T-cell (primary cell): ENCODE measurements at regions not wholly inside any gene's neighbourhood (a gene's known extent, or its start where the extent isn't known, plus 50 kb on each side); places are given as distances from the start of the nearest gene placed in this dataset.

Source experiments
- ATAC-seq, 4 experiments: fragments of 200-7000 bp in 3 of 4; fragments of 150-1000 bp in 1 of 4; cut with Tn5 transposase; replicated peaks in 1 of 4; 1 replicate in 3 of 4; 2 replicates in 1 of 4; pipeline ENCODE4 v1.10.0; 2021; ENCODE audit warnings: moderate library complexity in 3 of 4, mild to moderate bottlenecking in 2 of 4, moderate number of reproducible peaks in 1 of 4
- CTCF ChIA-PET, 2 donors: fragments of 300-600 bp; sonication (Branson Sonifier 250); formaldehyde crosslinking; loops; one replicate each; lab custom pipeline; 2022; ENCODE audit warnings: antibody characterized with exemption in 2 of 2; lab: Charles Lee
- POLR2A ChIA-PET, 2 donors: fragments of 300-600 bp; sonication (Branson Sonifier 250); formaldehyde crosslinking; loops; one replicate each; lab custom pipeline; 2022; ENCODE audit warnings: antibody characterized with exemption in 2 of 2; lab: Charles Lee
- DNase-seq, 35 experiments: peaks; one replicate each; pipeline versions ENCODE4 v3.0.0 to v3.0.0-alpha.2; 2013 to 2023
- H3K27ac ChIP-seq: one replicate; pipeline ENCODE4 v1.5.1; 2013; ENCODE audit warnings: low read length
- H3K27me3 ChIP-seq, 2 experiments: replicated peaks in 1 of 2; 1 replicate in 1 of 2; 2 replicates in 1 of 2; pipeline versions ENCODE4 v1.6.1 to v1.7.0; 2013; ENCODE audit warnings: low read length in 1 of 2, mixed read lengths in 1 of 2; ENCODE audit not compliant: control insufficient read depth in 2 of 2, insufficient read depth in 2 of 2; ENCODE audit errors: extremely low read depth in 1 of 2
- H3K36me3 ChIP-seq, 2 donors: 1 replicate in 1 of 2; 2 replicates in 1 of 2; pipeline versions ENCODE4 v1.6.1 to v1.7.0; 2013; ENCODE audit warnings: low read length in 1 of 2; ENCODE audit not compliant: control insufficient read depth in 2 of 2, insufficient read depth in 1 of 2; ENCODE audit errors: extremely low read depth in 1 of 2
- H3K4me1 ChIP-seq, 2 experiments: 1 replicate in 1 of 2; 2 replicates in 1 of 2; pipeline versions ENCODE4 v1.6.1 to v1.7.0; 2013; ENCODE audit warnings: low read length in 2 of 2, mixed read lengths in 1 of 2; ENCODE audit not compliant: insufficient read depth in 2 of 2, control insufficient read depth in 1 of 2; ENCODE audit errors: extremely low read depth in 1 of 2
- H3K4me3 ChIP-seq, 2 donors: 1 replicate in 1 of 2; 2 replicates in 1 of 2; pipeline versions ENCODE4 v1.5.1 to v1.7.0; 2013; ENCODE audit warnings: mild to moderate bottlenecking in 2 of 2, low read length in 1 of 2, moderate library complexity in 1 of 2; ENCODE audit not compliant: control insufficient read depth in 1 of 2; ENCODE audit errors: extremely low read depth in 1 of 2
- H3K9me3 ChIP-seq: 2 replicates; pipeline ENCODE4 v1.7.0; 2013
- H3K27ac Mint-ChIP-seq, 2 donors: one replicate each; pipeline ENCODE4 v1.8.0; 2020 to 2021; ENCODE audit warnings: mild to moderate bottlenecking in 2 of 2, mixed read lengths in 2 of 2
- H3K27me3 Mint-ChIP-seq, 2 donors: one replicate each; pipeline ENCODE4 v1.8.0; 2021 to 2022; ENCODE audit warnings: mixed read lengths in 2 of 2
- H3K36me3 Mint-ChIP-seq: one replicate; pipeline ENCODE4 v1.8.0; 2021; ENCODE audit warnings: mixed read lengths
- H3K4me1 Mint-ChIP-seq, 3 donors: one replicate each; pipeline ENCODE4 v1.8.0; 2020 to 2022; ENCODE audit warnings: mixed read lengths in 3 of 3, mild to moderate bottlenecking in 1 of 3
- H3K4me3 Mint-ChIP-seq, 3 donors: one replicate each; pipeline ENCODE4 v1.8.0; 2020 to 2022; ENCODE audit warnings: mild to moderate bottlenecking in 3 of 3, mixed read lengths in 3 of 3, moderate library complexity in 3 of 3
- H3K9me3 Mint-ChIP-seq, 3 donors: one replicate each; pipeline ENCODE4 v1.8.0; 2020 to 2022; ENCODE audit warnings: mixed read lengths in 3 of 3
- WGBS: methylation state at CpG from one replicate; pipeline ENCODE4 v1.1.5; 2013; ENCODE audit warnings: missing lambda C conversion rate; ENCODE audit not compliant: insufficient coverage; 5-methylcytosine and 5-hydroxymethylcytosine counted together

DNA sequence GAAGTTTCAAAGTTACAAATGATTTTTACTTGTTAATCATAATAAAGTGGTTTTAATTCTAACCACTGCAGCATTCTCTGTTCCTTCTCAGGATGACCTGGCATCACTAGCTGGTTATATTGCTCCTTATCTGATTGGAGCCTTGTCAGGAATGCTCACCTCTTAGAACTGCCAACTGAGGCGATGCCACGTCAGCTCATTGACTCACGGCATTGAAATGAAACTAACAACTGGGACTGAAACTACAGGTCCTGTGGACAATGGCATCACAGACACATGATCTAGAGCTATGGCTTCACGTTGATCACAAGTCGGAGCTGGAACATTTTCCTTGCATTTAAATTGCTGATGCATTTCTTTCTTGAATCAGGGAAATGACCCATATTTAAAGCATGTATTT, 54.9 kb upstream of the MAP2 start:
- no peaks in the 10 kb centered on the region for H3K36me3 ChIP-seq
- ATAC-seq: no peak
- H3K9me3 Mint-ChIP-seq: peaks cover 5 to 7% (median 6%) of the 10 kb centered on the region in 3 donors
- no peaks in the 10 kb centered on the region for H3K4me1 ChIP-seq
- WGBS: 56% methylated on average over 5 of the region's 5 CpGs
- CTCF ChIA-PET: no interaction called here
- H3K9me3 ChIP-seq: no peaks in the 10 kb centered on the region
- no peak overlapping the region for H3K4me3 Mint-ChIP-seq
- H3K36me3 Mint-ChIP-seq: no peaks in the 10 kb centered on the region
- no peak overlapping the region for H3K4me3 ChIP-seq
- no peaks in the 10 kb centered on the region for H3K27me3 ChIP-seq
- no peaks in the 10 kb centered on the region for H3K4me1 Mint-ChIP-seq
- H3K27me3 Mint-ChIP-seq: peaks cover 0 to 6% of the 10 kb centered on the region in 2 donors
- no peak overlapping the region for H3K27ac Mint-ChIP-seq
- H3K27ac ChIP-seq: no peak overlapping the region
- POLR2A ChIA-PET: no interaction called here
- no peak for DNase-seq

DNA sequence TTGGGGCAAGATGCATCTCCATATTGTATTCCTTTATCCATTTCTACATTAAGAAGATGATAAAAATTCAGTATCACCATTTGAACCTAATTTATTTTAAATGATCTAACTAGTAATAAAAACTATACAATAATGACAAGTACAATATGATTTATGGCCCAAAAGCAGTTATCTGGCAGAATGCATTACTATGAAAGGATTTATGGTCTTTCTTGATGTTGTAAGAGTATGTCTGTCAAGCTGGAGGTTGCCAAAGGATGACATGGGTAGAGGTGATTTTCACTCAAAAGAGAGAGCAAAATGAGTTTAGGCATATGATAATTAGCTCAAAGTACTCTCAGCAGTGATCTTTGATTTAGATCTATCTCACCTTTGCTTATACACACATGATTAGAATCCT, 54.2 kb upstream of the MAP2 start:
- Histone ChIP-seq H3K27me3 (no peaks in the 10 kb centered on the region), H3K4me3 (no peak overlapping the region), H3K9me3 (no peaks in the 10 kb centered on the region), H3K4me1 (no peaks in the 10 kb centered on the region), H3K27ac (no peak overlapping the region), H3K36me3 (no peaks in the 10 kb centered on the region)
- Mint-ChIP-seq H3K27ac (no peak overlapping the region), H3K9me3 (peaks cover 8 to 11% (median 8%) of the 10 kb centered on the region in 3 donors), H3K27me3 (peaks cover 0 to 6% of the 10 kb centered on the region in 2 donors), H3K4me1 (no peaks in the 10 kb centered on the region), H3K4me3 (no peak overlapping the region), H3K36me3 (no peaks in the 10 kb centered on the region)
- ATAC-seq (no peak), DNase-seq (no peak)
- CTCF ChIA-PET: no interaction called here
- POLR2A ChIA-PET: no interaction called here

DNA sequence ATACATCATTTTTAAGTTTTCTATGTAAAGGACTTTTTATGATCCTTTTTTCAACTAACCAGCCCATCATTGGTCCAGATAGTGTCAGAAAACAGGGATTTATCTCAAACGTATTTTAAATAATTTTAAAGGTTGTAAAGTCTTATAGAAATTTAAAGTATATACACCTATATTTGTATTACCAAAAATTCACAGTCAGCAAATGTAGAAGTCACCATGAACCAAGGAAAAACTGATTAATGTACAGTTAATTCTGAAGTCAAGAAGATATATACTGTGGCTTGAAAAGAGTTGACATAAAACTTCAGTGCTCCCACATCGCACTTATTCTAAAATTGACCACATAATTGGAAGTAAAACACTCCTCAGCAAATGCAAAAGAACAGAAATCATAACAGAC, 52.4 kb upstream of the MAP2 start:
- no peak overlapping the region for H3K4me3 ChIP-seq
- no peak overlapping the region for H3K4me3 Mint-ChIP-seq
- H3K27me3 Mint-ChIP-seq: peaks cover 0 to 6% of the 10 kb centered on the region in 2 donors
- H3K4me1 Mint-ChIP-seq: no peaks in the 10 kb centered on the region
- no peaks in the 10 kb centered on the region for H3K9me3 ChIP-seq
- no peaks in the 10 kb centered on the region for H3K36me3 ChIP-seq
- DNase-seq (no peak), ATAC-seq (no peak)
- H3K27ac ChIP-seq: no peak overlapping the region
- H3K27ac Mint-ChIP-seq: no peak overlapping the region
- H3K9me3 Mint-ChIP-seq: peaks cover 17 to 26% (median 25%) of the 10 kb centered on the region in 3 donors
- no peaks in the 10 kb centered on the region for H3K36me3 Mint-ChIP-seq
- ChIA-PET POLR2A (no interaction called here), CTCF (no interaction called here)
- no peaks in the 10 kb centered on the region for H3K27me3 ChIP-seq
- no peaks in the 10 kb centered on the region for H3K4me1 ChIP-seq
- WGBS: no CpG with 5 or more reads among the region's 2 CpGs
